Bronchial epithelial cell (primary cell): ENCODE measurements at regions not wholly inside any gene's neighbourhood (a gene's known extent, or its start where the extent isn't known, plus 50 kb on each side); places are given as distances from the start of the nearest gene placed in this dataset.

Experiments
- DNase-seq: peaks from one replicate; pipeline ENCODE4 v3.0.0-alpha.2; 2010; ENCODE audit warnings: low read depth
- FAIRE-seq: peaks from 2 replicates; lab custom pipeline; 2011; peaks lifted over from hg19 to GRCh38; lab: Jason Lieb, UNC
- H3K27me3 ChIP-seq: 2 replicates; pipeline ENCODE4 v1.5.1; 2011; ENCODE audit warnings: low read length; ENCODE audit not compliant: control insufficient read depth, insufficient read depth
- H3K36me3 ChIP-seq: 2 replicates; pipeline ENCODE4 v1.5.1; 2011; ENCODE audit warnings: low read length; ENCODE audit not compliant: control insufficient read depth, insufficient read depth
- H3K4me3 ChIP-seq: 2 replicates; pipeline ENCODE4 v1.5.1; 2011; ENCODE audit warnings: mild to moderate bottlenecking, low read depth, low read length, control low read depth
- TF ChIP-seq, protein P1 (sequence below): IDR thresholded peaks from 2 replicates; pipeline ENCODE4 v1.5.1; 2011; ENCODE audit warnings: mild to moderate bottlenecking, moderate library complexity, low read length, control low read depth, inconsistent platforms; ENCODE audit not compliant: insufficient read depth, severe bottlenecking

- H3K4me3 ChIP-seq = no peak overlapping the region
- FAIRE-seq = no peak
- DNase-seq = no peak
- H3K27me3 ChIP-seq = no peaks in the 10 kb centered on the region
- TF ChIP-seq, protein P1, sequence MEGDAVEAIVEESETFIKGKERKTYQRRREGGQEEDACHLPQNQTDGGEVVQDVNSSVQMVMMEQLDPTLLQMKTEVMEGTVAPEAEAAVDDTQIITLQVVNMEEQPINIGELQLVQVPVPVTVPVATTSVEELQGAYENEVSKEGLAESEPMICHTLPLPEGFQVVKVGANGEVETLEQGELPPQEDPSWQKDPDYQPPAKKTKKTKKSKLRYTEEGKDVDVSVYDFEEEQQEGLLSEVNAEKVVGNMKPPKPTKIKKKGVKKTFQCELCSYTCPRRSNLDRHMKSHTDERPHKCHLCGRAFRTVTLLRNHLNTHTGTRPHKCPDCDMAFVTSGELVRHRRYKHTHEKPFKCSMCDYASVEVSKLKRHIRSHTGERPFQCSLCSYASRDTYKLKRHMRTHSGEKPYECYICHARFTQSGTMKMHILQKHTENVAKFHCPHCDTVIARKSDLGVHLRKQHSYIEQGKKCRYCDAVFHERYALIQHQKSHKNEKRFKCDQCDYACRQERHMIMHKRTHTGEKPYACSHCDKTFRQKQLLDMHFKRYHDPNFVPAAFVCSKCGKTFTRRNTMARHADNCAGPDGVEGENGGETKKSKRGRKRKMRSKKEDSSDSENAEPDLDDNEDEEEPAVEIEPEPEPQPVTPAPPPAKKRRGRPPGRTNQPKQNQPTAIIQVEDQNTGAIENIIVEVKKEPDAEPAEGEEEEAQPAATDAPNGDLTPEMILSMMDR = no peak
- H3K36me3 ChIP-seq = no peaks in the 10 kb centered on the region
Measured at GRCh38 chr2:219709331-219709761, 81.9 kb downstream of the SLC4A3 start.

DNA sequence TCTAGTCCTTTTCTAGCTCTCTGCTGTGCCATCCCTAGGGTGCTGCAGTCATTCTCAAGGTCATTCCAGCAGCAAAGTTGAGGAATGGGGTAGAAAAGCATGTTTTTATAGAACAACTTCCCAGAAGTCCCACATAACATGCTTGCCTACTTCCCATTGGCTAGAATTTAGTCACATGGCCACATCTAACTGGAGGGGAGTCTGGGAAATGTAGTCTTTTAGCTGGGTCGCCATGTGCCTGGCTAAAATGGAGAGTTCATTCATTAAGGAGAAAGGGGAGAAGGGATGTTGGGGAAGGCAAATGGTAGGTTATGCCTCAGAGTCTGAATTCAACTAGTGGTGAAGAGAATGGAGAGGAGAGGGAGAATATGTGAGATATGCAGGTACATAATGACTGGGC is 85.7 kb downstream of the SLC4A3 start:
- peak; percentile 44 for DNase-seq
- Histone ChIP-seq H3K36me3 (no peaks in the 10 kb centered on the region), H3K27me3 (no peaks in the 10 kb centered on the region), H3K4me3 (no peak overlapping the region)
- TF ChIP-seq, protein P1 = no peak
- no peak for FAIRE-seq

GRCh38 chr2:219714681-219715400 is 87.4 kb downstream of the SLC4A3 start:
- DNase-seq = no peak
- FAIRE-seq = no peak

DNA sequence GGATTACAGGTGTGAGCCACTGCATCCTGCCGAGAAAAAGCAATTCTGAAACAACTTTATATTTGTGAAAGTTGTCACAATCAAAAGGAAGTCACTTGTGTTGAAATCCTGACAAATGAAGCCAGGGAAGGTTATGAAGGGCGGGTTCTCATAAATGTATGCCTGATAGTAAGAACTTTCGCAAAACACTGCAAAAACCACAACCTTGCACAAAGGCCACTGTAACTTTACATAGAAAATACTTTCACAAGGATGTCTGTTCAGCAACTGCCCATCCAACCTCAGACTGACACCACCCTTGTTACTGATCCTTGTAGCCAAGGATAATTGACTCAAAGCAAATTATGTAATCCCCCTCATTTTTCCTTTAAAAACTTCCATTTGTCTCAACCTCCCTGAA is 90.6 kb downstream of the SLC4A3 start:
- TF ChIP-seq, protein P1 = no peak
- no peaks in the 10 kb centered on the region for H3K27me3 ChIP-seq
- DNase-seq (no peak), FAIRE-seq (no peak)
- no peak overlapping the region for H3K4me3 ChIP-seq
- H3K36me3 ChIP-seq = no peaks in the 10 kb centered on the region

More at GRCh38 chr2:219714681-219715400, 87.4 kb downstream of the SLC4A3 start:
- TF ChIP-seq, protein P1 = no peak
- Histone ChIP-seq H3K27me3 (no peaks in the 10 kb centered on the region), H3K36me3 (no peaks in the 10 kb centered on the region), H3K4me3 (no peak overlapping the region)

DNA sequence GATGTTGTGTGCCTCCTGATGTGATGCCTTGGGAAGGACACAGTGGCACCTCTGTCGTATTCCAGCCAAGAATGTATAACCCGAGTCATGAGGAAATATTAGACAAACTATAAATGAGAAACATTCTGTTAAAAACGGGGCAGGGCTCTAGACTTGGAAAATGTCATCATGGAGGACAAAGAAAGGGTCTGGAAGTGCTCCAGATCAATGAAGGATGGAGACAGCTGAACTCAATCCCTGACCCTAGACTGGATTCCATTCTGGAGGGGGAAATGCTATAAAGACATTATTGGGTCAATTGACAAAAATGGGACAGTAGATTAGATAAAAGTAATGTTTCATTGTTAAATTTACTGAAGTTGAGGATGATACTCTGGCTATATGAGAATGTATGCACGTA is 92.1 kb downstream of the SLC4A3 start:
- Histone ChIP-seq H3K36me3 (no peaks in the 10 kb centered on the region), H3K4me3 (no peak overlapping the region), H3K27me3 (no peaks in the 10 kb centered on the region)
- TF ChIP-seq, protein P1 = no peak
- no peak for DNase-seq
- FAIRE-seq = no peak

- Histone ChIP-seq H3K36me3 (no peaks in the 10 kb centered on the region), H3K4me3 (no peak overlapping the region), H3K27me3 (no peaks in the 10 kb centered on the region)
- no peak for FAIRE-seq
- TF ChIP-seq, protein P1 = no peak
- DNase-seq = no peak
Measured at GRCh38 chr2:219720956-219721355, 93.5 kb downstream of the SLC4A3 start.
